BLaER1 treated with 17β-estradiol and CSF1 and Interleukin-3, amounts not matched to agents 10 nM and 100 nM (cell line): ENCODE measurements at regions not wholly inside any gene's neighbourhood (a gene's known extent, or its start where the extent isn't known, plus 50 kb on each side); places are given as distances from the start of the nearest gene placed in this dataset.

Experiments used
- H3K27ac ChIP-seq, 11 experiments: shearing (Covaris generic); formaldehyde crosslinking; 2 replicates each; pipeline ENCODE4 v1.8.1; 2022
- H3K27me3 ChIP-seq, 11 experiments: shearing (Covaris generic); formaldehyde crosslinking; 2 replicates each; pipeline ENCODE4 v1.8.1; 2022
- H3K36me3 ChIP-seq, 11 experiments: shearing (Covaris generic); formaldehyde crosslinking; 2 replicates each; pipeline ENCODE4 v1.8.1; 2022
- H3K4me1 ChIP-seq, 10 experiments: shearing (Covaris generic); formaldehyde crosslinking; 2 replicates each; pipeline ENCODE4 v1.8.1; 2022
- H3K4me2 ChIP-seq, 11 experiments: shearing (Covaris generic); formaldehyde crosslinking; 2 replicates each; pipeline ENCODE4 v1.8.1; 2022
- H3K4me3 ChIP-seq, 10 experiments: shearing (Covaris generic); formaldehyde crosslinking; 2 replicates each; pipeline ENCODE4 v1.8.1; 2022
- H3K9ac ChIP-seq, 11 experiments: shearing (Covaris generic); formaldehyde crosslinking; 2 replicates each; pipeline ENCODE4 v1.8.1; 2022
- H3K9me3 ChIP-seq, 11 experiments: shearing (Covaris generic); formaldehyde crosslinking; replicated peaks in 1 of 11; 2 replicates each; pipeline ENCODE4 v1.8.1; 2022
- H4K20me1 ChIP-seq, 11 experiments: shearing (Covaris generic); formaldehyde crosslinking; 2 replicates each; pipeline ENCODE4 v1.8.1; 2022
- Cebpa-rat ChIP-seq, 11 experiments: shearing (Covaris generic); IDR thresholded peaks; 2 replicates each; pipeline ENCODE4 v1.8.1; 2022

- Histone ChIP-seq H3K4me1 (no peaks in the 10 kb centered on the region), H3K4me2 (no peak overlapping the region), H3K9ac (no peak overlapping the region), H4K20me1 (no peaks in the 10 kb centered on the region), H3K4me3 (no peak overlapping the region), H3K27me3 (no peaks in the 10 kb centered on the region), H3K36me3 (no peaks in the 10 kb centered on the region), H3K27ac (no peak overlapping the region), H3K9me3 (no peaks in the 10 kb centered on the region)
- TF ChIP-seq Cebpa-rat (IDR thresholded peaks at IDR 0.05), result no peak
These were observed 73.9 kb upstream of the SPATA13 start for GRCh38 chr13:24086642-24087041.

- no peak overlapping the region for H3K9ac ChIP-seq
- no peak overlapping the region for H3K4me2 ChIP-seq
- H3K36me3 ChIP-seq, result no peaks in the 10 kb centered on the region
- H3K4me3 ChIP-seq, result no peak overlapping the region
- H3K27ac ChIP-seq, result no peak overlapping the region
- no peaks in the 10 kb centered on the region for H3K27me3 ChIP-seq
- no peaks in the 10 kb centered on the region for H3K4me1 ChIP-seq
- no peak for TF ChIP-seq Cebpa-rat (IDR thresholded peaks at IDR 0.05)
- no peaks in the 10 kb centered on the region for H4K20me1 ChIP-seq
- H3K9me3 ChIP-seq, result no peaks in the 10 kb centered on the region
These were observed 72.8 kb upstream of the SPATA13 start for GRCh38 chr13:24087605-24088225.

GRCh38 chr13:24090049-24090448, 70.5 kb upstream of the SPATA13 start:
- H3K4me3 ChIP-seq, result no peak overlapping the region
- TF ChIP-seq Cebpa-rat (IDR thresholded peaks at IDR 0.05), result no peak
- no peaks in the 10 kb centered on the region for H3K4me1 ChIP-seq
- H3K27ac ChIP-seq, result no peak overlapping the region
- H4K20me1 ChIP-seq, result no peaks in the 10 kb centered on the region
- peak overlapping the region in 1 of 11 experiments; percentile 23; a peak in 1 of 22 replicates for H3K4me2 ChIP-seq
- H3K9ac ChIP-seq, result no peak overlapping the region
- H3K36me3 ChIP-seq, result no peaks in the 10 kb centered on the region
- no peaks in the 10 kb centered on the region for H3K27me3 ChIP-seq
- peaks cover 0 to 11% (median 0%) of the 10 kb centered on the region in 11 experiments; a peak in 3 of 22 replicates for H3K9me3 ChIP-seq

- no peak for TF ChIP-seq Cebpa-rat (IDR thresholded peaks at IDR 0.05)
- Histone ChIP-seq H3K9ac (no peak overlapping the region), H3K4me3 (no peak overlapping the region), H3K27me3 (no peaks in the 10 kb centered on the region), H3K36me3 (no peaks in the 10 kb centered on the region), H4K20me1 (no peaks in the 10 kb centered on the region), H3K9me3 (peaks cover 0 to 16% (median 6%) of the 10 kb centered on the region in 11 experiments; a peak in 6 of 22 replicates), H3K4me1 (no peaks in the 10 kb centered on the region), H3K27ac (no peak overlapping the region), H3K4me2 (no peak overlapping the region)
These were observed 69.4 kb upstream of the SPATA13 start for GRCh38 chr13:24091080-24091479.

- H3K4me1 ChIP-seq, result peaks cover 3 to 6% (median 5%) of the 10 kb centered on the region in 10 experiments; a peak in 19 of 20 replicates
These were observed 68.4 kb upstream of the SPATA13 start for GRCh38 chr13:24092108-24092507.

GRCh38 chr13:24093047-24093446, 67.5 kb upstream of the SPATA13 start:
- H3K36me3 ChIP-seq, result no peaks in the 10 kb centered on the region
- no peak for TF ChIP-seq Cebpa-rat (IDR thresholded peaks at IDR 0.05)
- no peak overlapping the region for H3K27ac ChIP-seq
- H3K27me3 ChIP-seq, result no peaks in the 10 kb centered on the region
- H3K9me3 ChIP-seq, result peaks cover 0 to 25% (median 12%) of the 10 kb centered on the region in 11 experiments; a peak in 14 of 22 replicates
- H3K9ac ChIP-seq, result no peak overlapping the region
- no peak overlapping the region for H3K4me3 ChIP-seq
- no peaks in the 10 kb centered on the region for H4K20me1 ChIP-seq
- peaks cover 11 to 16% (median 14%) of the 10 kb centered on the region in 10 experiments for H3K4me1 ChIP-seq
- no peak overlapping the region for H3K4me2 ChIP-seq

More at GRCh38 chr13:24092108-24092507, 68.4 kb upstream of the SPATA13 start:
- Histone ChIP-seq H3K27me3 (no peaks in the 10 kb centered on the region), H3K4me2 (no peak overlapping the region), H3K9ac (no peak overlapping the region), H3K9me3 (peaks cover 0 to 23% (median 10%) of the 10 kb centered on the region in 11 experiments; a peak in 14 of 22 replicates), H3K4me3 (no peak overlapping the region), H3K36me3 (no peaks in the 10 kb centered on the region), H3K27ac (no peak overlapping the region), H4K20me1 (no peaks in the 10 kb centered on the region)
- no peak for TF ChIP-seq Cebpa-rat (IDR thresholded peaks at IDR 0.05)

GRCh38 chr13:24096659-24097058, 63.9 kb upstream of the SPATA13 start:
- Histone ChIP-seq H3K9ac (no peak overlapping the region), H3K27me3 (no peaks in the 10 kb centered on the region), H4K20me1 (no peaks in the 10 kb centered on the region), H3K9me3 (peaks cover 0 to 25% (median 12%) of the 10 kb centered on the region in 11 experiments; a peak in 14 of 22 replicates), H3K36me3 (no peaks in the 10 kb centered on the region), H3K4me3 (no peak overlapping the region), H3K4me1 (peaks cover 13 to 24% (median 18%) of the 10 kb centered on the region in 10 experiments), H3K27ac (no peak overlapping the region), H3K4me2 (peak overlapping the region in 7 of 11 experiments; percentile 1 to 57 (median 35); a peak in 5 of 22 replicates)
- no peak for TF ChIP-seq Cebpa-rat (IDR thresholded peaks at IDR 0.05)

- Histone ChIP-seq H3K4me1 (peaks cover 13 to 24% (median 18%) of the 10 kb centered on the region in 10 experiments), H3K4me3 (no peak overlapping the region), H3K4me2 (peak overlapping the region; percentile 1 to 57 (median 39); a peak in 17 of 22 replicates), H3K27ac (no peak overlapping the region), H3K27me3 (no peaks in the 10 kb centered on the region), H4K20me1 (no peaks in the 10 kb centered on the region), H3K9ac (no peak overlapping the region), H3K9me3 (peaks cover 0 to 25% (median 12%) of the 10 kb centered on the region in 11 experiments; a peak in 14 of 22 replicates), H3K36me3 (no peaks in the 10 kb centered on the region)
- TF ChIP-seq Cebpa-rat (IDR thresholded peaks at IDR 0.05), result peak in 3 of 11 experiments; percentile 8 to 24 (median 10); a peak in 2 of 22 replicates
These were observed 63.5 kb upstream of the SPATA13 start for GRCh38 chr13:24097064-24097463.

- H3K27ac ChIP-seq, result no peak overlapping the region
- no peaks in the 10 kb centered on the region for H4K20me1 ChIP-seq
- peak overlapping the region; percentile 1 to 57 (median 39); a peak in 19 of 22 replicates for H3K4me2 ChIP-seq
- H3K27me3 ChIP-seq, result no peaks in the 10 kb centered on the region
- peaks cover 13 to 24% (median 18%) of the 10 kb centered on the region in 10 experiments for H3K4me1 ChIP-seq
- H3K9ac ChIP-seq, result no peak overlapping the region
- H3K9me3 ChIP-seq, result peaks cover 0 to 25% (median 12%) of the 10 kb centered on the region in 11 experiments; a peak in 14 of 22 replicates
- no peaks in the 10 kb centered on the region for H3K36me3 ChIP-seq
- TF ChIP-seq Cebpa-rat (IDR thresholded peaks at IDR 0.05), result no peak
- no peak overlapping the region for H3K4me3 ChIP-seq
These were observed 62.9 kb upstream of the SPATA13 start for GRCh38 chr13:24097667-24098066.

- Histone ChIP-seq H3K4me2 (no peak overlapping the region), H3K4me3 (no peak overlapping the region), H3K27ac (no peak overlapping the region), H3K27me3 (no peaks in the 10 kb centered on the region), H3K4me1 (peaks cover 13 to 24% (median 18%) of the 10 kb centered on the region in 10 experiments), H3K36me3 (no peaks in the 10 kb centered on the region), H3K9ac (no peak overlapping the region), H4K20me1 (no peaks in the 10 kb centered on the region), H3K9me3 (peaks cover 0 to 25% (median 12%) of the 10 kb centered on the region in 11 experiments; a peak in 14 of 22 replicates)
- TF ChIP-seq Cebpa-rat (IDR thresholded peaks at IDR 0.05), result no peak
These were observed 61.0 kb upstream of the SPATA13 start for GRCh38 chr13:24099490-24099889.
